Fibroblast of skin of left biceps (primary cell): ENCODE measurements at regions not wholly inside any gene's neighbourhood (a gene's known extent, or its start where the extent isn't known, plus 50 kb on each side); places are given as distances from the start of the nearest gene placed in this dataset.
A peak's percentile ranks its signal among the peaks of the same experiment; 100 is the strongest.

Experiments used
- DNase-seq, 2 experiments: peaks; one replicate each; pipeline ENCODE4 v3.0.0-alpha.2; 2013; ENCODE audit warnings: low read depth in 2 of 2

GRCh38 chr5:74576941-74577456, 63.5 kb downstream of the ENC1 start:
- peak; percentile 37 to 44 for DNase-seq

DNA sequence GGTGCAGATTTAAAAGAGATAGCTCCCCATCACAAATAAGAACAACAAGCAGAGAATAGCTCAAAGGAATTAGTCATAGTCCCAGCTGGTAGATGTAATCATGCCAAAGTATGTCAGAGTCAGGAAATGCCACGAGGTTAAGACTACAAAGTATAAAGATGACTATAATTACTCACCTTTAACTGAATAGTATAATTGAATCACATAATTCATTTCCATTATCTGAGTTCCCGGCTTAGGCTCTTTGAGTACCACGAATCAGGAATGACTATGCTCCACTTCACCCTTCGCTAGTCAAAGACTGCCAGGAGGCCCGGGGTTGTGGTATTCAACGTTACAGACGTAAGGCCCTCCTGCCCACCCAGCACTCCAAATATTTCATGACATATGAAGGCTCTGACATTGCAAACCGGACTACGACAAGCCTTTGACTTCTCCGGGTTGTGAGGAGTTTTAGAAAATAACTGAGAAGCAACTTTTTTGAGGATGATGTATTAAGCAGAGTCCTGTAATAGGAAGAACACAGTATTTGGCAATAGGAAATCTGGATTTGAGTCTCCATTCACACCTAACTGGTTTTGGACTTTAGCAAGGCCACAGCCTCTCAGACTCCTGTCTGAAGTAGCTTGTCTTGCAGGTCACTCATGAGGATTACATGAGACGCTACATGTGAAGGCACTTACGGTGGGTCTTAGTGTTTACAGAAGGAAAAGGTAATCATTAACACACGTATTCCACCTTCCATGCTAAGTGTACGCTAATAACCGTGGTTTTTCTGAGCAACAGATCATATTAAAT, 64.6 kb downstream of the ENC1 start:
- peak; percentile 27 to 39 for DNase-seq

GRCh38 chr5:74570250-74570649, 70.3 kb downstream of the ENC1 start:
- no peak for DNase-seq

DNA sequence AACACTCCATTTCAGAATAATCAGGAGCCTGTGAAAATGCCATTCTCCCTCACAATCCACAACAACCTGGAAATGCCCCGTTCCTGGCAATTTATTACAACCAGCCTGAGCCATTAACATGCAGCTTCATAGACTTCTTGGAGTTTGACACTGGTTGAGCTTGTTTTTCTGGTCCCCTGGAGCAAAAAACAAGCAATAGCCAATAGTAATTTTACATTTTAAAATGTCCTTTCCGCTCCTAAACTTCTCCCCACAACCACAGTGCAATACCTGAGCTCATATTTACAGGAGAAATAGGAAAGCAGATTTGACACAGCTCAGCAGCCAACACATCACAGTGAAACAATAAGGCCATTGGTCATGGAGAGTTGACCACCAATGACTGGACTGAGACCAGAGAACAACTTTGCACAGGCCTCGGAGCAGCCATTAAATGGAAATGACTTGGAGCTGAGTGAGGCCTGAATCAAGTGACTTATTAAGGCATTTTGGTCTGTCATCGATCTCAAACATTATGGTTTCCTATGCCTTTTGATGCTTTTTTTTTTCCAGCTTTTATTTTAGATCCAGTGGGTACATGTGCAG, 73.0 kb downstream of the ENC1 start:
- DNase-seq = no peak

DNA sequence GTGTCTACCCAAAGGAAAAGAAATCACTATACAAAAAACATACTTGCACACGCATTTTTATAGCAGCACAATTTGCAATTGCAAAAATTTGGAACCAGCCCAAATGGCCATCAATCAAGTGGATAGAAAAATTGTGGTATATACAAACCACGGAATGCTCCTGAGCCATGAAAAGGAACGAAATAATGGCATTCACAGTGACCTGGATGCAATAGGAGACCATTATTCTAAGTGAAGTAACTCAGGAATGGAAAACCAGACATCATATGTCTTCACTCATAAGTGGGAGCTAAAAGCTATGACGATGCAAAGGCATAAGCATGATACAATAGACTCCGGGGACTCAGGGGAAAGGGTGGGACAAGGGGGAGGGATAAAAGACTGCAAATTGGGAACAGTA, 78.4 kb downstream of the ENC1 start:
- peak in 1 of 2 experiments; percentile 27 for DNase-seq

- DNase-seq = no peak
These were observed 80.3 kb downstream of the ENC1 start for GRCh38 chr5:74560245-74560644.

DNA sequence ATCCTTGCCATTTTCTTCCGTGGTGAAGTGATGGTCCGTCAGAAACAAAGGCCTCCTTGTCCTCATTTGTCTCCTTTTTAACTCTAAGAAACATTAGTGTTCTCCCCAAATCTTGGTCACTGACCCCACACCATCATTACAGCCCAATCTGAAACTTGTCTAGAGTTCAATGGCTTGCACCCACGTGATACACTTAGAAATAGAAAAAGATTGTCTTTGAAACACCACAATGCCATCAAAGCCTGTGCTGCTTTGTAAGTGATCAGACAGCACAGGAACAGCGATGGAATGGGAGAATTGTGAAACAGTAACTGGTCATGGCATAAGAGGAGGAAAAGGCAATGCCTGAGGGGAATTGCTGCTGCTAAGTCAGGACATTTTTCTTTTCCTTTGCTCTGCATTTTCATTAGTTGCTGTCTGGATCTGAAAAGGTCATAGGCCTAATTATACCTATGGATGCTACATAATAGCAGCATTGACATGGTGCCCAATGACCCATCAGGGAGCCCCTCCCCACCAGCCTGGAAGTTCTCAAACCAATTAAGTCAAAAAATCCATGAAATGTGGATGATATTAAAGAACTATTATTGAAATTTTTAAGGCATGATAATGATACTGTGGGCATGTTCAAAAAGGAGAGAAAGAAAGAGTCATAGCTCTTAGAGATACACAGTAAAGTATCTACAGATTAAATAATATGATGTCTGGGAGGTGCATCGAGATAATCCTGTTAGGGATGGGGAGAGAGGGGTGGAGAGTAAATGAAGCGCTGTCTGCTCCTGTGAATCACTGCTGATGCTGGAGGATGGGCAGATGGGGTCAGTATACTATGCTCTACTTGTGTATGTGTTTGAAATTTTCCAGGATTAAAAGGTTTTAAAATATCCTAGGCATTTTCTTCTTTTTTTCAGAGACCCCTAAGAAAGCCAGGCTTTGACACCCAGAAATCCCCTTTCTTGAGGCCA, 83.6 kb downstream of the ENC1 start:
- DNase-seq = no peak

DNA sequence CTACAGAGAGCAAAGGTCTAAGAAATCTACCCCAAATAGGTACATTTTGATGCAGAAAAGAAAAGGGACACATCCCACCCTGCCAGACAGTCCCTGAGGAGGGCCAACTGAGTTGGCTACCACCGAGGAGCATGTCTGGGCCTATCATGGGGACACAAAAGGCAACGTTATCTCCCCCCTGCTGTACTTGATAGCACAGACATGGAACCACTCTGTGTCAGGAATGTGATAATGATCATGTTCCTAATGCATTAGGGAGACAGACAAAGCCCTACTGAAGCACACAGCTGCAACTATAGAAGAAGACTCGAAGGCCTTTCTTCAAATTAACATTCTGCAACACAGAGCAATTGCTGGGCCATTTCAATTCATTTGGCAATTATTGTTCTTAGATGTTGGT, 84.5 kb downstream of the ENC1 start:
- DNase-seq = no peak

- no peak for DNase-seq
These were observed 88.4 kb downstream of the ENC1 start for GRCh38 chr5:74552101-74552500.

DNA sequence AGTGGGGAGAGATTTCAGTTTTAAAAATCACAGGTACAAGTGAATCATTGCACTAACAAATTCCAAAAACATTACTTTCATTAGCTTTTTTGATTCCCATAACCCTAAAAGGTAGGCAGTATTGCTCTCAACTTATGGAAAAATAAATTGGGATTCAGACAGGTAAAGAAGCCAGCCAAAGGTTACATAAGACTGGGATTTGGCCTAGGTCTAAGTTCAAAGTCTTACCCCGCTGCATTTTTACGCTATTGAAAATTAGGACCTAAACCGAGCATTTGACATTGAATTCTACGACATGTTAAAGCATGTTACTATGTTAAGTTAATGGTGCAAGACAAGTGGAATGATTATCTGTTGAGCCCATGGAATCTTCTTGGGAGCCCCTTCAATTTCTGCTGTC, 89.6 kb downstream of the ENC1 start:
- DNase-seq = no peak

DNA sequence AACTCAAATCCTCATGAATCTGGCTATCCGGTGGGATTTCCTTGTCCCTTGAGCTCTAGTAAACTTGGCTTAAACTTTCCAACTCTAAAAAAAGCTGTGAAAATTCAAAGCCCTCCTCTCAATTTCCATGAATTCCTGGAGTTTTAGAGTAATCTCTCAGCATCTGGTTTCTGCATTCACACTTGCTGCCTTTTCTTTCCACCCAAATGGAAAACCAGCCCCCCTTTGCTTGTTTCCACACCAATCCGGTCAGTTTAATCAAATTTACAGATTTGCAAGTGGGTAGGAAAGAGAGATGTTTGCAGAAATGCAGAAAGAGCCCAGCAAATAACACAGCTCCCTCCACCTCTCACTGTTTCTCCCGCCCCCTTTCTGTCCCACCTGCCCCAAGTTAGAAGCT, 91.1 kb downstream of the ENC1 start:
- no peak for DNase-seq

DNA sequence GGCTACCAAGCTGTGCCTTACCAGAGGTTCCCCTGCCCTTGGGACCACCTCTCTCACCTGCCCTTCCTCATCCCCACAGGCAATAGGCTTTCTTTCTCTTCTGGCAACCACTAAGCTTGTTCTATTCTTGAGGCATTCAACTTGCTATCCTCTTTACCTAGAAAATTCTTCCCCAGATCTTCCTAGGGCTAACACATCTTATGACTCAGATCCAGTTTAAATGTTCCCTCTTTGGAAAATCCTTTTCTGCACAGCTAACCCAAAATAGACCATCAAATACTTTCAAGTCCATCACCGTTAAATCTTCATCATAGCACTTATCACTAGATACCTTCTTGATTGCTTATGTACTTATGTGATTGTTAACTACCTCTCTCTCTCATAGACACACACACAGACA, 93.7 kb downstream of the ENC1 start:
- no peak for DNase-seq

GRCh38 chr5:74544811-74545210, 95.7 kb downstream of the ENC1 start:
- no peak for DNase-seq

DNA sequence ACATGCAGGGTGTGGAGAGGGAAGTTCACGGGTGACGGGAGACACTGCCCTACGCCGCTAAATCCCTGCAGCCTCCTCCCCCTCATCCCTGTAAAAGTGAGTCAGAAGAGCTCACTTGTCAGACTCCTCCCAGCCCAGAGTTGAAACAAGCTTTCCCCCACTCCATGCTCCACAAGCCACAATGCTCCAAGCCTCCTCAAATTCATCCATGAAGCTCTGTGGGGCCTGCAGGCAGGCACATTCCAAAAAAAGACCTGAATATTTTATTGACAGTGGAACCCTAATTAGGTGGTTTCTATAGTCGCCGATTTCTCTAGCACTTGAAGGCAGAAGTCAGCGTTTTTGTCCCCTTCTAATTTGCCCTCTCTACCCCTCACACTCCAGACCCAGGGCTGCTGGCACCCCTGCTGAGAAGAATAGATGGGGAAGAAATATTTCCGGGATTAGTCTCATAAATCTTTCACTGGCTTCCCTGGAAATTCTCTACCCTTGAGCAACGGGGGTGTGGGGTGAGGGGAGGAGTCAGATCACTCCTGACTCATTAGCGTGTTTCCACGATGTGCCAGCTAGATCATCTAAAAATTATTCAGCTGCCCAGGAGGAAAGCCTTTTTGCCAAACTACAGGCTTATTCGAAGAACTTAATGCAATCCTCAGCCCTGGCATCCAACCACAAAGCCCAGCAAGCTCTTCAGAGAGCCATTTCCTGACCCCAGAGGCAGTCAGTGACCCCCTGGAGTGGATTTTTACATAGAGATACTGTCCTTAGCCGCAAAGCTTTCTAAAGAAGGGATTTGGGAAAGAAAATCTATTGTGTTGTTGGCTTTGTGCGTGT, 97.1 kb downstream of the ENC1 start:
- peak; percentile 77 to 78 for DNase-seq

- DNase-seq = no peak
These were observed 98.0 kb downstream of the ENC1 start for GRCh38 chr5:74542482-74542881.

GRCh38 chr5:74541381-74541781, 99.1 kb downstream of the ENC1 start:
- peak; percentile 29 to 34 for DNase-seq

DNA sequence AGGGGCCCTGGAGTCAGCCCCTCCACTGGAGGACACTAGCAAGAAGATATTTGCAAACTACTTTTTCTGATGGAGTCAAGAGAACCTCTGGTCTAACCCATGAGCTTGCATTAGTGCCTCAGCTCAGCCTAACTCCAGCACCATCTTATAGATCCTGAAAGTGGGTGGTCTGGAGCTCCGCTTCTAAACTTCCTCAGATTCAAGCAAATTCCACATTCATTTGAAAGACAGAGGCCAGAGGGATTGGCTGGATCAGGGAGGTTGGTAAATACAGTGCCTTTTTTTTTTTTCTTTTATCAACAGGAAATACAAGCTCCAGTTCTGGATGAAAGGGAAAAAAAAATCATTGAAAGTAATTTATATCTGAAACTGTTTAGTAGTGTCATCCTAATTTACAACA, 99.9 kb downstream of the ENC1 start:
- no peak for DNase-seq

DNA sequence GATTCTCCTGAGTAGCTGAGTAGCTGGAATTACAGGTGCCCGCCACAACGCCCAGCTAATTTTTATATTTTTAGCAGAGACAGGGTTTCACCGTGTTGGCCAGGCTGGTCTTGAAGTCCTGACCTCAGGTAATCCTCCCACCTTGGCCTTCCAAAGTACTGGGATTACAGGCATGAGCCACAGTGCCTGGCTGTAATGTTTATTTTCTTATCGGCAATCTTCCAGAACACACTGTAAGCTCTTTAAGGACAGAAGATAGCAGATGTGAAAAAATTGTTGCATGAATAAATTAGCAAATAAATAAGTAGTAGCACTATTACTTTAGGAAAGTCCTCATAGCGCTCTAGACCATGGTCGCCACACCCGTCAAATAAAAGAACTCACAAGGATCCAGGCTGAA, 100.5 kb downstream of the ENC1 start:
- DNase-seq = no peak

DNA sequence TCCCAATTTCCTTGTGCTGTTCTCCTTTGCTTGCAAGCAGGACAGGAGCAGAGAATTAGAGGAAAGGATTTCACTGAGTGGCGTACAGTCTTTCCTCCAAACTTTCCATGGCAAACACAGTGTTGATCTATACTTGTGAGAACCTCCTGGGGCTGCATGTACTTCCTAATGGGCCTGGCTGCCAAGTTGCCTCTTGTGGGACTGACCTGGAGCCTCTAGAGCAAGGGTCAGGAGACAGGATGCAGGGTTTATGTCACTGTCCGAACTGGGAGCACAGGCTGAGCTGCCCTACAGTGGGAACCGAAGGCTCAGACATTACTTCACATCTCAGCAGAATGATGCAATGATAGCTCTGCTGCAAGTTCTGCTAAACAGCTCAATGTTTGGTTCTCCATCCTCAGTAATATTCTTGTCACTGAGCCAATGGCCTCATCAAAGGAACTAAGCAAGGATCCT, 102.3 kb downstream of the ENC1 start:
- peak; percentile 48 to 49 for DNase-seq

DNA sequence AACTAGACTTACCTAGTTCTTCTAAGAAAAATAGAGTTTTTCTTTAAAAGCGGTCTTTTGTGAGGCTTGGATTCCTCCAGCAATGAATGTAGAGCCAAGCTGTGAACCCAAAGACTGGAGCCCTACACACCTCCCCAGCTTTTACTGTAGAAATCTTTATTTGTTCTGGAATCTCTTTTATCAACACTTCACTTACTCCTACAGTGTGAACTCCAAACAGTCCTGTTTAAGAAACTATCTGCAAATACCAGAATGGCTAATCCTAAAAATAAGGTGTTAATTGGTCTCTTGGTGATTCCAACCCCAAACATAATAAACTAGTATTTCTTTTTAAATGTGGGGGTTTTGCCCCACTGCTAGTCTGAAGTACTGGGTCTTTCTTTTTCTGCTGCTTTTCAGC, 103.9 kb downstream of the ENC1 start:
- DNase-seq = no peak

- no peak for DNase-seq
These were observed 104.6 kb downstream of the ENC1 start for GRCh38 chr5:74535926-74536325.
